Endothelial cell of umbilical vein (primary cell): ENCODE measurements at regions not wholly inside any gene's neighbourhood (a gene's known extent, or its start where the extent isn't known, plus 50 kb on each side); places are given as distances from the start of the nearest gene placed in this dataset.

Experiments
- POLR2AphosphoS5 ChIP-seq: IDR thresholded peaks from 2 replicates; pipeline ENCODE4 v1.6.1; 2012; ENCODE audit warnings: low read depth, mild to moderate bottlenecking, control low read depth, low read length, moderate library complexity; ENCODE audit not compliant: insufficient read depth
- TF ChIP-seq, protein P1 (sequence below), 2 donors: IDR thresholded peaks; 1 replicate in 1 of 2; 2 replicates in 1 of 2; pipeline ENCODE4 v1.5.1; 2011; ENCODE audit warnings: low read length in 2 of 2, mild to moderate bottlenecking in 2 of 2, moderate library complexity in 2 of 2, control low read depth in 1 of 2, inconsistent platforms in 1 of 2, low read depth in 1 of 2; ENCODE audit not compliant: insufficient read depth in 1 of 2; ENCODE audit errors: extremely low read depth in 1 of 2

- TF ChIP-seq, protein P1, sequence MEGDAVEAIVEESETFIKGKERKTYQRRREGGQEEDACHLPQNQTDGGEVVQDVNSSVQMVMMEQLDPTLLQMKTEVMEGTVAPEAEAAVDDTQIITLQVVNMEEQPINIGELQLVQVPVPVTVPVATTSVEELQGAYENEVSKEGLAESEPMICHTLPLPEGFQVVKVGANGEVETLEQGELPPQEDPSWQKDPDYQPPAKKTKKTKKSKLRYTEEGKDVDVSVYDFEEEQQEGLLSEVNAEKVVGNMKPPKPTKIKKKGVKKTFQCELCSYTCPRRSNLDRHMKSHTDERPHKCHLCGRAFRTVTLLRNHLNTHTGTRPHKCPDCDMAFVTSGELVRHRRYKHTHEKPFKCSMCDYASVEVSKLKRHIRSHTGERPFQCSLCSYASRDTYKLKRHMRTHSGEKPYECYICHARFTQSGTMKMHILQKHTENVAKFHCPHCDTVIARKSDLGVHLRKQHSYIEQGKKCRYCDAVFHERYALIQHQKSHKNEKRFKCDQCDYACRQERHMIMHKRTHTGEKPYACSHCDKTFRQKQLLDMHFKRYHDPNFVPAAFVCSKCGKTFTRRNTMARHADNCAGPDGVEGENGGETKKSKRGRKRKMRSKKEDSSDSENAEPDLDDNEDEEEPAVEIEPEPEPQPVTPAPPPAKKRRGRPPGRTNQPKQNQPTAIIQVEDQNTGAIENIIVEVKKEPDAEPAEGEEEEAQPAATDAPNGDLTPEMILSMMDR (IDR thresholded peaks at IDR 0.05; ENCODE audit: extremely low read depth in 1 of 2, insufficient read depth in 1 of 2, low read depth in 1 of 2, low read length in 2 of 2), result no peak
- no peak for TF ChIP-seq POLR2AphosphoS5
These were observed 93.4 kb upstream of the FN1 start for GRCh38 chr2:215529271-215529670.
